DOHH2 (cell line): ENCODE measurements at regions not wholly inside any gene's neighbourhood (a gene's known extent, or its start where the extent isn't known, plus 50 kb on each side); places are given as distances from the start of the nearest gene placed in this dataset.
"Not testable (repeated sequence)": the region's sequence is repeated elsewhere in the genome, so short reads cannot be mapped to it uniquely, and the experiment has no call there.

Source experiments
- H3F3A ChIP-seq: fragments of 200-600 bp; sonication (generic), shearing (Covaris generic); 2 replicates; pipeline ENCODE4 v1.6.0; 2016; ENCODE audit warnings: antibody characterized with exemption, mild to moderate bottlenecking; ENCODE audit not compliant: control insufficient read depth, insufficient read depth
- H3K27ac ChIP-seq: fragments of 200-600 bp; sonication (generic); 2 replicates; pipeline ENCODE4 v1.5.1; 2014; ENCODE audit warnings: low read depth, mild to moderate bottlenecking, low read length, moderate library complexity
- H3K27me3 ChIP-seq: fragments of 200-600 bp; sonication (generic); 2 replicates; pipeline ENCODE4 v1.6.1; 2014; ENCODE audit warnings: mild to moderate bottlenecking, low read length, mixed read lengths; ENCODE audit not compliant: control insufficient read depth
- H3K36me3 ChIP-seq: fragments of 200-600 bp; sonication (generic); 2 replicates; pipeline ENCODE4 v1.6.1; 2014; ENCODE audit warnings: mild to moderate bottlenecking, low read length, moderate library complexity, mixed read lengths; ENCODE audit not compliant: control insufficient read depth
- H3K4me1 ChIP-seq: fragments of 200-600 bp; sonication (generic); 2 replicates; pipeline ENCODE4 v1.6.1; 2014; ENCODE audit warnings: mild to moderate bottlenecking, low read length, mixed read lengths; ENCODE audit not compliant: control insufficient read depth
- H3K4me2 ChIP-seq: fragments of 200-600 bp; sonication (generic); 2 replicates; pipeline ENCODE4 v1.6.0; 2014; ENCODE audit warnings: mild to moderate bottlenecking, low read length, moderate library complexity
- H3K4me3 ChIP-seq: fragments of 200-600 bp; sonication (generic); 2 replicates; pipeline ENCODE4 v1.5.1; 2014; ENCODE audit warnings: mild to moderate bottlenecking, low read length, mixed read lengths
- H3K79me2 ChIP-seq: fragments of 200-600 bp; sonication (generic); 2 replicates; pipeline ENCODE4 v1.6.1; 2014; ENCODE audit warnings: mild to moderate bottlenecking, low read length, mixed read lengths; ENCODE audit not compliant: control insufficient read depth
- H3K9me2 ChIP-seq: fragments of 200-600 bp; sonication (generic); replicated peaks from 2 replicates; pipeline ENCODE4 v1.6.1; 2014; ENCODE audit warnings: mild to moderate bottlenecking, low read length, mixed read lengths; ENCODE audit not compliant: control insufficient read depth
- H3K9me3 ChIP-seq: fragments of 200-600 bp; sonication (generic); 2 replicates; pipeline ENCODE4 v1.6.1; 2014; ENCODE audit warnings: antibody characterized with exemption, low read length, mixed read lengths; ENCODE audit not compliant: control insufficient read depth, insufficient read depth
- H4K20me1 ChIP-seq: fragments of 200-600 bp; sonication (generic); 2 replicates; pipeline ENCODE4 v1.6.0; 2014; ENCODE audit warnings: low read depth, mild to moderate bottlenecking, antibody characterized with exemption, low read length, moderate library complexity; ENCODE audit not compliant: control insufficient read depth, insufficient read depth
- CTCF ChIP-seq: fragments of 200-600 bp; sonication (generic); IDR thresholded peaks from one replicate; pipeline ENCODE4 v1.5.1; 2014; ENCODE audit warnings: antibody characterized with exemption, mild to moderate bottlenecking, low read depth, low read length; ENCODE audit not compliant: poor library complexity, severe bottlenecking
- EZH2phosphoT487 ChIP-seq: fragments of 200-600 bp; sonication (generic); IDR thresholded peaks from 2 replicates; pipeline ENCODE4 v1.6.1; 2017; ENCODE audit warnings: borderline replicate concordance, mild to moderate bottlenecking, antibody characterized with exemption, low read length, moderate library complexity, mixed read lengths

- no peaks in the 10 kb centered on the region for H3F3A ChIP-seq
- H3K36me3 ChIP-seq = no peaks in the 10 kb centered on the region
- H3K9me3 ChIP-seq = no peaks in the 10 kb centered on the region
- H3K27me3 ChIP-seq = no peaks in the 10 kb centered on the region
- H3K9me2 ChIP-seq = no peaks in the 10 kb centered on the region
- no peak overlapping the region for H3K27ac ChIP-seq
- no peaks in the 10 kb centered on the region for H4K20me1 ChIP-seq
- no peak overlapping the region for H3K4me2 ChIP-seq
- TF ChIP-seq CTCF (no peak), EZH2phosphoT487 (no peak)
- no peaks in the 10 kb centered on the region for H3K79me2 ChIP-seq
- H3K4me3 ChIP-seq = no peak overlapping the region
- H3K4me1 ChIP-seq = no peaks in the 10 kb centered on the region
These were observed 440.9 kb downstream of the DIRAS2 start for GRCh38 chr9:90201766-90202165.

- TF ChIP-seq EZH2phosphoT487 (no peak), CTCF (no peak)
- H3K4me2 ChIP-seq = no peak overlapping the region
These were observed 438.3 kb downstream of the DIRAS2 start for GRCh38 chr9:90204128-90204831.

GRCh38 chr9:90213045-90213444 is 429.6 kb downstream of the DIRAS2 start:
- not testable (repeated sequence) for H3K9me2 ChIP-seq, H3K27ac ChIP-seq, H3K9me3 ChIP-seq, H3F3A ChIP-seq, H3K4me1 ChIP-seq, H3K4me2 ChIP-seq, H4K20me1 ChIP-seq, H3K79me2 ChIP-seq, H3K4me3 ChIP-seq, H3K36me3 ChIP-seq, H3K27me3 ChIP-seq

More at GRCh38 chr9:90204128-90204831, 438.3 kb downstream of the DIRAS2 start:
- H3K9me3 ChIP-seq = no peaks in the 10 kb centered on the region
- no peaks in the 10 kb centered on the region for H3K27me3 ChIP-seq
- no peak overlapping the region for H3K27ac ChIP-seq
- no peaks in the 10 kb centered on the region for H3K36me3 ChIP-seq
- H4K20me1 ChIP-seq = no peaks in the 10 kb centered on the region
- no peak overlapping the region for H3K4me3 ChIP-seq
- H3K9me2 ChIP-seq = no peaks in the 10 kb centered on the region
- no peaks in the 10 kb centered on the region for H3K79me2 ChIP-seq
- H3F3A ChIP-seq = no peaks in the 10 kb centered on the region
- H3K4me1 ChIP-seq = no peaks in the 10 kb centered on the region

- no peaks in the 10 kb centered on the region for H3K4me1 ChIP-seq
- no peaks in the 10 kb centered on the region for H4K20me1 ChIP-seq
- H3K79me2 ChIP-seq = no peaks in the 10 kb centered on the region
- no peaks in the 10 kb centered on the region for H3K36me3 ChIP-seq
- TF ChIP-seq EZH2phosphoT487 = no peak
- TF ChIP-seq CTCF = peak; percentile 63
- no peak overlapping the region for H3K27ac ChIP-seq
- no peaks in the 10 kb centered on the region for H3K27me3 ChIP-seq
- no peaks in the 10 kb centered on the region for H3K9me3 ChIP-seq
- H3K4me3 ChIP-seq = no peak overlapping the region
- no peaks in the 10 kb centered on the region for H3K9me2 ChIP-seq
- no peak overlapping the region for H3K4me2 ChIP-seq
- H3F3A ChIP-seq = no peaks in the 10 kb centered on the region
These were observed 423.0 kb downstream of the DIRAS2 start for GRCh38 chr9:90219548-90220118.

- H3F3A ChIP-seq, H4K20me1 ChIP-seq, H3K4me1 ChIP-seq, H3K27ac ChIP-seq, H3K79me2 ChIP-seq, H3K4me2 ChIP-seq, H3K9me2 ChIP-seq, H3K27me3 ChIP-seq, H3K4me3 ChIP-seq, H3K36me3 ChIP-seq, H3K9me3 ChIP-seq: not testable (repeated sequence)
These were observed 420.7 kb downstream of the DIRAS2 start for GRCh38 chr9:90221899-90222298.
